ENCODE measurements at regions not wholly inside any gene's neighbourhood (a gene's known extent, or its start where the extent isn't known, plus 50 kb on each side); places are given as distances from the start of the nearest gene placed in this dataset.

GRCh38 chr16:85165781-85166180 lies 53.5 kb upstream of the CIBAR2 start:
- H3K4me2 ChIP-seq (ENCODE audit: low read length), result no peak overlapping the region
- no peak overlapping the region for H4K12ac ChIP-seq (ENCODE audit: low read depth, low read length)
- no peak overlapping the region for H3K23ac ChIP-seq (ENCODE audit: low read length)
- no peak overlapping the region for H3K27ac ChIP-seq (ENCODE audit: low read depth, low read length)
- peaks cover 4% of the 10 kb centered on the region for H3K27me3 ChIP-seq (ENCODE audit: insufficient read depth, low read length)
- no peaks in the 10 kb centered on the region for H3K36me3 ChIP-seq (ENCODE audit: control insufficient read depth in 1 of 2, insufficient read depth in 2 of 2, low read length in 2 of 2)
- no peak for DNase-seq
- H2AFZ ChIP-seq (ENCODE audit: insufficient read depth, low read length, poor library complexity), result no peak overlapping the region
- no peak overlapping the region for H2BK12ac ChIP-seq (ENCODE audit: low read length)
- H2AK5ac ChIP-seq (ENCODE audit: low read length), result no peak overlapping the region
- no peak overlapping the region for H3K9ac ChIP-seq (ENCODE audit: low read length)
- H3K14ac ChIP-seq (ENCODE audit: low read length), result no peak overlapping the region
- no peak overlapping the region for H3K4me3 ChIP-seq (ENCODE audit: low read depth, low read length)
- no peak overlapping the region for H3K4ac ChIP-seq (ENCODE audit: low read depth, low read length)
- no peaks in the 10 kb centered on the region for H3K79me2 ChIP-seq (ENCODE audit: control insufficient read depth, insufficient read depth, low read length, poor library complexity)
- no peak overlapping the region for H3K18ac ChIP-seq (ENCODE audit: low read length)
- H4K91ac ChIP-seq (ENCODE audit: low read depth, low read length), result no peak overlapping the region
- H2BK120ac ChIP-seq (ENCODE audit: insufficient read depth, low read length, poor library complexity), result no peak overlapping the region
- no peaks in the 10 kb centered on the region for H3K9me3 ChIP-seq (ENCODE audit: insufficient read depth, low read depth, low read length)
- no CpG with 5 or more reads among the region's 7 CpGs for WGBS (ENCODE audit: extremely low coverage, insufficient coverage, insufficient read length)
- no peak overlapping the region for H2BK5ac ChIP-seq (ENCODE audit: low read depth, low read length, poor library complexity)
- peaks cover 7 to 15% of the 10 kb centered on the region in 2 experiments for H3K4me1 ChIP-seq (ENCODE audit: control insufficient read depth in 1 of 2, insufficient read depth in 2 of 2, low read length in 2 of 2)
- peaks cover 9% of the 10 kb centered on the region for H3K79me1 ChIP-seq (ENCODE audit: low read length)
- no peak overlapping the region for H4K8ac ChIP-seq (ENCODE audit: low read depth, low read length)

GRCh38 chr16:85166281-85166680 lies 54.0 kb upstream of the CIBAR2 start:
- Histone ChIP-seq H3K79me2 (ENCODE audit: control insufficient read depth, insufficient read depth, low read length, poor library complexity) (no peaks in the 10 kb centered on the region), H3K27me3 (ENCODE audit: insufficient read depth, low read length) (peaks cover 4% of the 10 kb centered on the region), H3K4me1 (ENCODE audit: control insufficient read depth in 1 of 2, insufficient read depth in 2 of 2, low read length in 2 of 2) (peaks cover 10 to 19% of the 10 kb centered on the region in 2 experiments), H3K4me2 (ENCODE audit: low read length) (no peak overlapping the region), H3K18ac (ENCODE audit: low read length) (no peak overlapping the region), H3K4ac (ENCODE audit: low read depth, low read length) (no peak overlapping the region), H3K27ac (ENCODE audit: low read depth, low read length) (no peak overlapping the region), H4K91ac (ENCODE audit: low read depth, low read length) (no peak overlapping the region), H2BK12ac (ENCODE audit: low read length) (no peak overlapping the region), H4K12ac (ENCODE audit: low read depth, low read length) (no peak overlapping the region), H3K4me3 (ENCODE audit: low read depth, low read length) (no peak overlapping the region), H3K9me3 (ENCODE audit: insufficient read depth, low read depth, low read length) (peaks cover under 1% of the 10 kb centered on the region), H3K23ac (ENCODE audit: low read length) (no peak overlapping the region), H3K79me1 (ENCODE audit: low read length) (peaks cover 9% of the 10 kb centered on the region), H2BK120ac (ENCODE audit: insufficient read depth, low read length, poor library complexity) (no peak overlapping the region), H3K14ac (ENCODE audit: low read length) (no peak overlapping the region), H3K9ac (ENCODE audit: low read length) (no peak overlapping the region), H4K8ac (ENCODE audit: low read depth, low read length) (no peak overlapping the region), H2AK5ac (ENCODE audit: low read length) (no peak overlapping the region), H2BK5ac (ENCODE audit: low read depth, low read length, poor library complexity) (no peak overlapping the region), H2AFZ (ENCODE audit: insufficient read depth, low read length, poor library complexity) (no peak overlapping the region), H3K36me3 (ENCODE audit: control insufficient read depth in 1 of 2, insufficient read depth in 2 of 2, low read length in 2 of 2) (peaks cover 0 to under 1% of the 10 kb centered on the region in 2 experiments)
- no CpG with 5 or more reads among the region's 7 CpGs for WGBS (ENCODE audit: extremely low coverage, insufficient coverage, insufficient read length)
- DNase-seq, result no peak

GRCh38 chr16:85166699-85167588 lies 54.7 kb upstream of the CIBAR2 start:
- peak; percentile 45 to 54 for DNase-seq
- H3K4me2 ChIP-seq (ENCODE audit: low read length), result no peak overlapping the region
- no peak overlapping the region for H3K4me3 ChIP-seq (ENCODE audit: low read depth, low read length)
- no peak overlapping the region for H4K8ac ChIP-seq (ENCODE audit: low read depth, low read length)
- no peak overlapping the region for H2AK5ac ChIP-seq (ENCODE audit: low read length)
- H3K9me3 ChIP-seq (ENCODE audit: insufficient read depth, low read depth, low read length), result peaks cover 3% of the 10 kb centered on the region
- H3K27me3 ChIP-seq (ENCODE audit: insufficient read depth, low read length), result peaks cover 4% of the 10 kb centered on the region
- no peak overlapping the region for H3K27ac ChIP-seq (ENCODE audit: low read depth, low read length)
- no CpG with 5 or more reads among the region's 22 CpGs for WGBS (ENCODE audit: extremely low coverage, insufficient coverage, insufficient read length)
- no peak overlapping the region for H3K4ac ChIP-seq (ENCODE audit: low read depth, low read length)
- H4K12ac ChIP-seq (ENCODE audit: low read depth, low read length), result no peak overlapping the region
- no peak overlapping the region for H2BK120ac ChIP-seq (ENCODE audit: insufficient read depth, low read length, poor library complexity)
- no peak overlapping the region for H3K14ac ChIP-seq (ENCODE audit: low read length)
- no peak overlapping the region for H3K23ac ChIP-seq (ENCODE audit: low read length)
- no peaks in the 10 kb centered on the region for H3K79me2 ChIP-seq (ENCODE audit: control insufficient read depth, insufficient read depth, low read length, poor library complexity)
- no peak overlapping the region for H2AFZ ChIP-seq (ENCODE audit: insufficient read depth, low read length, poor library complexity)
- no peak overlapping the region for H3K18ac ChIP-seq (ENCODE audit: low read length)
- peaks cover 9% of the 10 kb centered on the region for H3K79me1 ChIP-seq (ENCODE audit: low read length)
- H2BK5ac ChIP-seq (ENCODE audit: low read depth, low read length, poor library complexity), result no peak overlapping the region
- no peak overlapping the region for H2BK12ac ChIP-seq (ENCODE audit: low read length)
- H3K36me3 ChIP-seq (ENCODE audit: control insufficient read depth in 1 of 2, insufficient read depth in 2 of 2, low read length in 2 of 2), result peaks cover 3% of the 10 kb centered on the region in 2 experiments
- peaks cover 16 to 25% of the 10 kb centered on the region in 2 experiments for H3K4me1 ChIP-seq (ENCODE audit: control insufficient read depth in 1 of 2, insufficient read depth in 2 of 2, low read length in 2 of 2)
- no peak overlapping the region for H3K9ac ChIP-seq (ENCODE audit: low read length)
- H4K91ac ChIP-seq (ENCODE audit: low read depth, low read length), result peak overlapping the region; percentile 32

- Histone ChIP-seq H3K79me2 (ENCODE audit: control insufficient read depth, insufficient read depth, low read length, poor library complexity) (no peaks in the 10 kb centered on the region), H3K27me3 (ENCODE audit: insufficient read depth, low read length) (peaks cover 4% of the 10 kb centered on the region), H3K23ac (ENCODE audit: low read length) (no peak overlapping the region), H2AK5ac (ENCODE audit: low read length) (peak overlapping the region; percentile 6), H3K9ac (ENCODE audit: low read length) (no peak overlapping the region), H3K79me1 (ENCODE audit: low read length) (peaks cover 9% of the 10 kb centered on the region), H4K12ac (ENCODE audit: low read depth, low read length) (no peak overlapping the region), H2BK120ac (ENCODE audit: insufficient read depth, low read length, poor library complexity) (no peak overlapping the region), H4K8ac (ENCODE audit: low read depth, low read length) (no peak overlapping the region), H3K14ac (ENCODE audit: low read length) (no peak overlapping the region), H2BK5ac (ENCODE audit: low read depth, low read length, poor library complexity) (no peak overlapping the region), H3K4me2 (ENCODE audit: low read length) (no peak overlapping the region), H2BK12ac (ENCODE audit: low read length) (no peak overlapping the region), H2AFZ (ENCODE audit: insufficient read depth, low read length, poor library complexity) (no peak overlapping the region), H3K18ac (ENCODE audit: low read length) (no peak overlapping the region), H3K9me3 (ENCODE audit: insufficient read depth, low read depth, low read length) (peaks cover 3% of the 10 kb centered on the region), H3K4me1 (ENCODE audit: control insufficient read depth in 1 of 2, insufficient read depth in 2 of 2, low read length in 2 of 2) (peaks cover 16 to 30% of the 10 kb centered on the region in 2 experiments), H4K91ac (ENCODE audit: low read depth, low read length) (peak overlapping the region; percentile 57), H3K4ac (ENCODE audit: low read depth, low read length) (no peak overlapping the region), H3K36me3 (ENCODE audit: control insufficient read depth in 1 of 2, insufficient read depth in 2 of 2, low read length in 2 of 2) (peaks cover 3% of the 10 kb centered on the region in 2 experiments), H3K4me3 (ENCODE audit: low read depth, low read length) (no peak overlapping the region), H3K27ac (ENCODE audit: low read depth, low read length) (no peak overlapping the region)
- WGBS (ENCODE audit: extremely low coverage, insufficient coverage, insufficient read length), result no CpG with 5 or more reads among the region's 22 CpGs
- DNase-seq, result no peak
Observed at GRCh38 chr16:85167589-85168537, 55.6 kb upstream of the CIBAR2 start.

All from trophoblast cell (in vitro differentiated cells and primary cell).